Keratinocyte (primary cell): ENCODE measurements at regions not wholly inside any gene's neighbourhood (a gene's known extent, or its start where the extent isn't known, plus 50 kb on each side); places are given as distances from the start of the nearest gene placed in this dataset.

ENCODE experiments used
- DNase-seq: peaks from one replicate; pipeline ENCODE4 v3.0.0-alpha.2; 2011; ENCODE audit warnings: low read depth, missing footprints, low spot score
- FAIRE-seq: peaks from 2 replicates; lab custom pipeline; 2011; peaks lifted over from hg19 to GRCh38; lab: Jason Lieb, UNC
- H2AFZ ChIP-seq: 2 replicates; pipeline ENCODE4 v1.6.0; 2012; ENCODE audit warnings: low read length, control low read depth, inconsistent platforms; ENCODE audit not compliant: control insufficient read depth
- H3K27ac ChIP-seq: 2 replicates; pipeline ENCODE4 v1.5.1; 2011; ENCODE audit warnings: low read length; ENCODE audit not compliant: control insufficient read depth, insufficient read depth
- H3K27me3 ChIP-seq: 3 replicates; pipeline ENCODE4 v1.6.0; 2011; ENCODE audit warnings: low read length; ENCODE audit not compliant: control insufficient read depth, insufficient read depth; ENCODE audit errors: extremely low read depth
- H3K36me3 ChIP-seq, 2 experiments: 2 replicates in 1 of 2; 3 replicates in 1 of 2; pipeline ENCODE4 v1.5.1; 2011; ENCODE audit warnings: low read length in 2 of 2, mild to moderate bottlenecking in 1 of 2; ENCODE audit not compliant: control insufficient read depth in 2 of 2, insufficient read depth in 2 of 2; ENCODE audit errors: extremely low read depth in 1 of 2
- H3K4me1 ChIP-seq: 3 replicates; pipeline ENCODE4 v1.5.1; 2011; ENCODE audit warnings: low read length; ENCODE audit not compliant: control insufficient read depth, insufficient read depth; ENCODE audit errors: extremely low read depth
- H3K4me2 ChIP-seq: 3 replicates; pipeline ENCODE4 v1.6.0; 2011; ENCODE audit warnings: low read depth, low read length; ENCODE audit not compliant: control insufficient read depth, insufficient read depth; ENCODE audit errors: extremely low read depth
- H3K4me3 ChIP-seq, 3 experiments: fragments of 200-600 bp in 1 of 3; sonication (generic) in 1 of 3; 2 replicates in 2 of 3; 3 replicates in 1 of 3; pipeline ENCODE4 v1.5.1; 2011 to 2016; ENCODE audit warnings: low read length in 3 of 3, mild to moderate bottlenecking in 3 of 3, control low read depth in 2 of 3, inconsistent platforms in 1 of 3, low read depth in 1 of 3, mixed read lengths in 1 of 3, mixed run types in 1 of 3, moderate library complexity in 1 of 3; ENCODE audit not compliant: control insufficient read depth in 2 of 3, insufficient read depth in 2 of 3; ENCODE audit errors: extremely low read depth in 1 of 3
- H3K79me2 ChIP-seq: 2 replicates; pipeline ENCODE4 v1.6.0; 2012; ENCODE audit warnings: low read length; ENCODE audit not compliant: control insufficient read depth, insufficient read depth
- H3K9ac ChIP-seq: 3 replicates; pipeline ENCODE4 v1.6.0; 2011; ENCODE audit warnings: low read length; ENCODE audit not compliant: control insufficient read depth, insufficient read depth; ENCODE audit errors: extremely low read depth
- H3K9me1 ChIP-seq: 3 replicates; pipeline ENCODE4 v1.6.0; 2011; ENCODE audit warnings: low read length; ENCODE audit not compliant: control insufficient read depth, insufficient read depth; ENCODE audit errors: extremely low read depth
- H3K9me3 ChIP-seq: 2 replicates; pipeline ENCODE4 v1.5.1; 2012; ENCODE audit warnings: low read depth, low read length; ENCODE audit not compliant: control insufficient read depth
- H4K20me1 ChIP-seq: 3 replicates; pipeline ENCODE4 v1.6.0; 2011; ENCODE audit warnings: low read length; ENCODE audit not compliant: control insufficient read depth, insufficient read depth; ENCODE audit errors: extremely low read depth
- CTCF ChIP-seq, 3 experiments: IDR thresholded peaks in 1 of 3; conservative IDR thresholded peaks in 1 of 3; optimal IDR thresholded peaks in 1 of 3; 2 replicates in 2 of 3; 3 replicates in 1 of 3; pipeline versions ENCODE3 to v1.5.1; 2011; ENCODE audit warnings: low read length in 3 of 3, mild to moderate bottlenecking in 3 of 3, moderate library complexity in 2 of 3, control low read depth in 1 of 3, inconsistent platforms in 1 of 3; ENCODE audit not compliant: insufficient read depth in 2 of 3; ENCODE audit errors: extremely low read depth in 1 of 3
- EZH2 ChIP-seq: IDR thresholded peaks from one replicate; pipeline ENCODE4 v1.6.1; 2012; ENCODE audit warnings: inconsistent platforms, mild to moderate bottlenecking, low read length, moderate library complexity
- dilution Hi-C: fragments of 300-500 bp; cut with MboI; formaldehyde crosslinking; loops from one replicate; pipeline ENCODE4 v1.7.0; 2020; ENCODE audit warnings: low sequenced_read_pairs; ENCODE audit not compliant: extremely low pct_ligation_motif_present

GRCh38 chr13:66071608-66072007 is 1158.5 kb downstream of the PCDH9 start:
- H3K36me3 ChIP-seq: no peaks in the 10 kb centered on the region
- no peak overlapping the region for H3K27ac ChIP-seq
- H3K4me1 ChIP-seq: no peaks in the 10 kb centered on the region
- dilution Hi-C loops: no loop called here
- H4K20me1 ChIP-seq: no peaks in the 10 kb centered on the region
- TF ChIP-seq CTCF (optimal IDR thresholded peaks at IDR 0.05 in 1 of 3, IDR thresholded peaks at IDR 0.05 in 1 of 3, conservative IDR thresholded peaks at IDR 0.05 in 1 of 3; ENCODE audit: extremely low read depth in 1 of 3, insufficient read depth in 2 of 3, low read length in 3 of 3) (no peak), EZH2 (no peak)
- H3K27me3 ChIP-seq: no peaks in the 10 kb centered on the region
- no peaks in the 10 kb centered on the region for H3K9me3 ChIP-seq
- FAIRE-seq (no peak), DNase-seq (no peak)
- no peak overlapping the region for H3K4me2 ChIP-seq
- H3K9me1 ChIP-seq: no peaks in the 10 kb centered on the region
- no peak overlapping the region for H3K9ac ChIP-seq
- no peak overlapping the region for H3K4me3 ChIP-seq
- no peaks in the 10 kb centered on the region for H3K79me2 ChIP-seq
- no peak overlapping the region for H2AFZ ChIP-seq

- no peak for DNase-seq
- Histone ChIP-seq H3K79me2 (no peaks in the 10 kb centered on the region), H3K9me1 (no peaks in the 10 kb centered on the region), H3K4me1 (no peaks in the 10 kb centered on the region), H3K9ac (no peak overlapping the region), H3K9me3 (no peaks in the 10 kb centered on the region), H3K4me3 (no peak overlapping the region), H3K36me3 (no peaks in the 10 kb centered on the region), H3K27me3 (no peaks in the 10 kb centered on the region), H3K4me2 (no peak overlapping the region), H2AFZ (no peak overlapping the region), H3K27ac (no peak overlapping the region), H4K20me1 (no peaks in the 10 kb centered on the region)
- no peak for TF ChIP-seq EZH2
- no peak for TF ChIP-seq CTCF (optimal IDR thresholded peaks at IDR 0.05 in 1 of 3, IDR thresholded peaks at IDR 0.05 in 1 of 3, conservative IDR thresholded peaks at IDR 0.05 in 1 of 3; ENCODE audit: extremely low read depth in 1 of 3, insufficient read depth in 2 of 3, low read length in 3 of 3)
- no peak for FAIRE-seq
- dilution Hi-C loops: no loop called here
Measured at GRCh38 chr13:66071029-66071428, 1159.1 kb downstream of the PCDH9 start.
